Upper lobe of right lung (tissue), 1 donor: ENCODE measurements at regions not wholly inside any gene's neighbourhood (a gene's known extent, or its start where the extent isn't known, plus 50 kb on each side); places are given as distances from the start of the nearest gene placed in this dataset.

Experiments used
- ATAC-seq: fragments of 200-7000 bp; cut with Tn5 transposase; one replicate; pipeline ENCODE4 v1.9.1; 2020; ENCODE audit warnings: mild to moderate bottlenecking, moderate library complexity
- DNase-seq: peaks from one replicate; pipeline ENCODE4 v3.0.0-alpha.2; 2020
- H3K27ac ChIP-seq: fragments of 200-600 bp; one replicate; pipeline ENCODE4 v1.8.0; 2022
- H3K27me3 ChIP-seq: fragments of 200-600 bp; one replicate; pipeline ENCODE4 v1.8.0; 2022; ENCODE audit warnings: mild to moderate bottlenecking
- H3K36me3 ChIP-seq: fragments of 200-600 bp; one replicate; pipeline ENCODE4 v1.8.0; 2022
- H3K4me1 ChIP-seq: fragments of 200-600 bp; one replicate; pipeline ENCODE4 v1.8.0; 2022
- H3K4me3 ChIP-seq: fragments of 200-600 bp; one replicate; pipeline ENCODE4 v1.8.0; 2022; ENCODE audit warnings: mild to moderate bottlenecking
- H3K9me3 ChIP-seq: fragments of 200-600 bp; one replicate; pipeline ENCODE4 v1.8.0; 2022
- intact Hi-C: fragments of 100-400 bp; cut with DNase I; formaldehyde crosslinking; loops from one replicate; pipeline ENCODE4 v1.11.0; 2022
- TF ChIP-seq, protein P1 (sequence below): fragments of 200-600 bp; IDR thresholded peaks from one replicate; pipeline ENCODE4 v1.8.0; 2022; ENCODE audit warnings: antibody characterized with exemption
- donor health status: DM: no; HTN: yes; CAD: no; lungs with severe emphysema.

DNA sequence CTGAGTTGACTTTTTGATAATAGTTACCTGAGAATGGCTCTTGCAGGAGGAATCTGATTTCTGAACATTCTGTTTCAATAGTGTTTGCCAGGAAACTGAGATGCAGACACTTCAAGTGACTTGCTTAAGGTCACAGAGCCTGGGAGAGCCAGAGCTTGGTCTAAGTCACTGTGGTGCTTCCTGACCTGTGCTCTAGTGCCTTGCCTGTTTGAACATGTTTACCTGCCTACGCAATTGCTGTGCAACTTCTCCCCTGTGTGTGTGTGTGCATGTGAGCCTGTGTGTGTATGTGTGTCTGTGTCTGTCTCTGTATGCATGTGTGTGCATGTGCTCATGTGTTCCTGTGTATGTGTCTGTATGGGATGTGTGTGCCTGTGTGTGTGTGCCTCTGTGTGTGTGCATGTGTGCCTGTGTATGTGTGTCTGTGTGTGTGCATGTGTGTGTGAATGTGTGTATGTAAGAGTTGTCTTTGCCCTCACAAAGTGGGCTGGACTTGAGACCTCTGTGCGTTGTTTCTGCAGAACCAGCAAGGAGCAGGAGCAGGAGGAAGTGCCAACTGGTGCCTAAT, 185.8 kb downstream of the GADD45G start:
- peak; percentile 25 for DNase-seq
- Histone ChIP-seq H3K4me1 (no peaks in the 10 kb centered on the region), H3K9me3 (no peaks in the 10 kb centered on the region), H3K27ac (no peak overlapping the region), H3K27me3 (no peaks in the 10 kb centered on the region), H3K4me3 (no peak overlapping the region), H3K36me3 (no peaks in the 10 kb centered on the region)
- ATAC-seq, result peak; percentile 72
- TF ChIP-seq, protein P1, sequence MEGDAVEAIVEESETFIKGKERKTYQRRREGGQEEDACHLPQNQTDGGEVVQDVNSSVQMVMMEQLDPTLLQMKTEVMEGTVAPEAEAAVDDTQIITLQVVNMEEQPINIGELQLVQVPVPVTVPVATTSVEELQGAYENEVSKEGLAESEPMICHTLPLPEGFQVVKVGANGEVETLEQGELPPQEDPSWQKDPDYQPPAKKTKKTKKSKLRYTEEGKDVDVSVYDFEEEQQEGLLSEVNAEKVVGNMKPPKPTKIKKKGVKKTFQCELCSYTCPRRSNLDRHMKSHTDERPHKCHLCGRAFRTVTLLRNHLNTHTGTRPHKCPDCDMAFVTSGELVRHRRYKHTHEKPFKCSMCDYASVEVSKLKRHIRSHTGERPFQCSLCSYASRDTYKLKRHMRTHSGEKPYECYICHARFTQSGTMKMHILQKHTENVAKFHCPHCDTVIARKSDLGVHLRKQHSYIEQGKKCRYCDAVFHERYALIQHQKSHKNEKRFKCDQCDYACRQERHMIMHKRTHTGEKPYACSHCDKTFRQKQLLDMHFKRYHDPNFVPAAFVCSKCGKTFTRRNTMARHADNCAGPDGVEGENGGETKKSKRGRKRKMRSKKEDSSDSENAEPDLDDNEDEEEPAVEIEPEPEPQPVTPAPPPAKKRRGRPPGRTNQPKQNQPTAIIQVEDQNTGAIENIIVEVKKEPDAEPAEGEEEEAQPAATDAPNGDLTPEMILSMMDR, result no peak
- intact Hi-C loops, result no loop called here

DNA sequence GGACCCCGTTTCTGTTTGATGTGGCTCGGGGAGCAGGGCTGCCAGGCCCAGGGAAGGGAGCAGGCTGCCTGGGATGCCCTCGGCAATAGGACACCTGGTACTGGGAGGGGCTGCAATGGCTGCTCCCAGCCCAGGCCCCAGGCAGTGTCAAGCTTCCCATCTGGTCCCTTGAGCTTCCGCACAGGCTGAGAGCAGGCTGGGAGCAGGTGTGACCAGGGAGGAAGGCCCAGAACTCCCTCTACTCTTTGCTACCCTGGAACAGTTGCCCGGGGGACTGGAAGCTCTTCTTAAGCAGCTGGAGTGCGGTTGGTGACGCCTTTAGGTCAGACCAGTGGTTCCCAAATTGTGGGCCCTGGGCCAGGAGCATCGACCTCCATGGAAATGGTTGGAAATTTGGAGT, 186.9 kb downstream of the GADD45G start:
- Histone ChIP-seq H3K9me3 (no peaks in the 10 kb centered on the region), H3K27me3 (no peaks in the 10 kb centered on the region), H3K27ac (no peak overlapping the region), H3K36me3 (no peaks in the 10 kb centered on the region), H3K4me3 (no peak overlapping the region), H3K4me1 (no peaks in the 10 kb centered on the region)
- TF ChIP-seq, protein P1, result no peak
- DNase-seq (peak; percentile 45), ATAC-seq (no peak)
- intact Hi-C loops, result no loop called here

DNA sequence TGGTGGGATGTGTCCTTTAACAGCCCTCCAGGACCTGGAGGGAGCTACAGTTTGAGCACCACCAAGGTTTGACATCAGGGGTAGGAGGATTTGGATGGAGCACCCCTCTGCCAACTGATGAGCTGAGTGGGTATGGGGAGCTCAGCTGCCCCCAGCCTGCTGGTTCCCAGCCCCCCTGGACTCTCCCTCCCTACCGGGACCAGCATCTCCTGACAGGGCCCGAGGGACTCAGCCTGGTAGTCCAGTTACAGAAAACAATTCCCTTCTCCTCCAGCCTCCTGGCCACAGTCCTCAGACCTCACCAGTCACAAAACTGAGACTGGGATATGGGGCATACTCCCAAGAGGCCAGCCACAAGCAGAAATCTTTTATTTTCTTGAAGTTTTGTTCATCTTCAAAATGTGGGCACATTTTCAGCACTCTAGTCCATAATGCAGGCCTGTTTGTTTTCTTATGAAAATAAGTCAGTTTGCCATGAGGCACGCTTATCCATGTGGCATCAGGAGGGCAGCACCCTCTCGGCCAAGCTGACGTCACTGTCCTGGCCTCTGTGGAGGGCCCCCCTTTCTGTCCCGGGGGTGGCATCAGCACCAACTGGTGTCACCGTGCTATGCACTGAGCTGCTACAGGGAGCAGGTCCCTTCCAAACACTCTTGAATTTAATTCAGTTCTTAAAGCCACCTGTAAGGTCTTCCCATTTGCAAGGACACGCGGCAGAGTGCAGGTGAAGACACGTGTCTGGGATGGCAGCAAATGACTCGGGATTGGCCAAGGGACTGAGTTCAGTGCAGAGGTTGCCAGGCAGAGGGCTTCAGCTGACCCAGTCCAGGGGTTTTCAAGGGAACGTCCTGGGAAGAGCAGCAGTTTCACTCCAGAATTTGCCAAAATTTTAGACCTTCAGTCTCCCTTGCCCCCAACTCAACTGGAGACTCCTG, 187.6 kb downstream of the GADD45G start:
- no peak overlapping the region for H3K4me3 ChIP-seq
- no peak for ATAC-seq
- no peaks in the 10 kb centered on the region for H3K9me3 ChIP-seq
- TF ChIP-seq, protein P1, result no peak
- intact Hi-C loops, result no loop called here
- no peaks in the 10 kb centered on the region for H3K27me3 ChIP-seq
- no peak for DNase-seq
- no peaks in the 10 kb centered on the region for H3K4me1 ChIP-seq
- no peak overlapping the region for H3K27ac ChIP-seq
- H3K36me3 ChIP-seq, result no peaks in the 10 kb centered on the region

DNA sequence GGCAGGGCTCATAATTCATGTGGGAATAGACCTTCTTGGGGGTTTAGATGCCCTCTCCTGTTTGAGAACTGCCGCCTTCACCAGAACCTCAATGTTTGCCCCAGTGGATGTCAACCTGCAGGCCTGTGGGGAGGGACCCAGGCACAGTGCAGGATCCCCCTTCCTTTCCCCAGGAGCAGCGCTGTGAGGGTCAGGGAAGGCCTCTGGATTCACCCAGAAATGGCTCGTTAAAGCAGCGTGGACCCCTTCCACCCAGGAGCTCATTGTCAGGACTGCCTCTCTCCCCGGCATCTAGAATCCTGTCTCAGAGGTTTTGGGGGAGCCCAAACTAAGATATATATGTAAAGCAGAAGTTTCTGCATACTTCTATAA, 188.3 kb downstream of the GADD45G start:
- no peaks in the 10 kb centered on the region for H3K27me3 ChIP-seq
- ATAC-seq (no peak), DNase-seq (no peak)
- H3K36me3 ChIP-seq, result no peaks in the 10 kb centered on the region
- H3K4me1 ChIP-seq, result no peaks in the 10 kb centered on the region
- H3K27ac ChIP-seq, result no peak overlapping the region
- no peak overlapping the region for H3K4me3 ChIP-seq
- H3K9me3 ChIP-seq, result no peaks in the 10 kb centered on the region
- TF ChIP-seq, protein P1, result no peak
- intact Hi-C loops, result no loop called here

DNA sequence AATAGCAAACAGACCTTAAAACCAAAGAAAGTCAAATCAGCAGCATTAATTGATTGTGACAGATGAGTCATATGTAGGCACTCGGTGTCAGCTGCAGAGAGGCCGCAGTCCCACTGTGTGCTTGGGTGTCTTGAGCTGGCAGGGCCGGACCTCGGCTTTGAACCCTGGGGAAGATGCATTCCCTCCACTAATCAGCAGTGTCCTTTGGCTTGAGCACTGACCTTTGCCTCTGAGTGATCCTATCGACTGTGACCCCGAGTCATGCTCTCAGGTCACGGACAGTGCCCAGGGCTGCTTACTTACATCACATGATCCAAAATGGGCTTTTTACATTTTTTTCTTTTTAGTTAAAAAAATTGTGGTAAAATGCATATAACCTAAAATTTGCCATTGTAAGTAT, 188.7 kb downstream of the GADD45G start:
- no peaks in the 10 kb centered on the region for H3K4me1 ChIP-seq
- H3K36me3 ChIP-seq, result no peaks in the 10 kb centered on the region
- no peak for ATAC-seq
- peak; percentile 34 for DNase-seq
- no peaks in the 10 kb centered on the region for H3K9me3 ChIP-seq
- no peaks in the 10 kb centered on the region for H3K27me3 ChIP-seq
- TF ChIP-seq, protein P1, result no peak
- H3K4me3 ChIP-seq, result no peak overlapping the region
- intact Hi-C loops, result no loop called here
- H3K27ac ChIP-seq, result no peak overlapping the region
